ENCODE measurements at regions not wholly inside any gene's neighbourhood (a gene's known extent, or its start where the extent isn't known, plus 50 kb on each side); places are given as distances from the start of the nearest gene placed in this dataset.

DNA sequence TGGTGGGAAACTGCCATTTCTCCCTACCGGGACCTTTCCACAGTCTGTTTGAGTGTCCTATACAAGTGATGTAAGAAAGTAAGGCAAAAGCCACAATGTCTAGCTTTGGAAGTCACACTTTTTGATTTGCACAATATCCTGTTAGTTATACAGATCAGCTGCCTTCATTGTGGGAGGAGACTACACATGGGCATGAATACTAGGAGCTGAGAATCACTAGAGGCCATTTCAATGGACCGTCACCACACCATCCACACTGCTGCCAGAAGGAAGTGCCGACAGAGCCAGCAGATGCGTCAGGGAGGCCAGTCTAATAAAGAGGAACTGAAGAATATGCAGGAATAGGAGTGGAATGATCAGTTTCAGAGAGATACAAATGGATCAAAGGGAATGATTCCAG lies 65.8 kb downstream of the SCN11A start:
- 65% methylated on average over 2 of the region's 4 CpGs for WGBS (ENCODE audit: insufficient coverage)
- H3K9me3 ChIP-seq (ENCODE audit: control insufficient read depth, insufficient read depth, low read length): no peaks in the 10 kb centered on the region
- no peak overlapping the region for H3K27ac ChIP-seq (ENCODE audit: low read depth, low read length)
- no peak for DNase-seq (ENCODE audit: low read depth in 4 of 6, low spot score in 6 of 6)
- H3K4me1 ChIP-seq (ENCODE audit: control insufficient read depth, insufficient read depth, low read length): peaks cover 5% of the 10 kb centered on the region
- no peaks in the 10 kb centered on the region for H3K27me3 ChIP-seq (ENCODE audit: control insufficient read depth, insufficient read depth, low read length)
- no peaks in the 10 kb centered on the region for H3K36me3 ChIP-seq (ENCODE audit: control insufficient read depth, insufficient read depth, low read length)
- no peak overlapping the region for H3K4me3 ChIP-seq (ENCODE audit: low read depth, low read length)

GRCh38 chr3:38985581-38985980 lies 66.2 kb downstream of the SCN11A start:
- no peaks in the 10 kb centered on the region for H3K9me3 ChIP-seq (ENCODE audit: control insufficient read depth, insufficient read depth, low read length)
- no peak overlapping the region for H3K27ac ChIP-seq (ENCODE audit: low read depth, low read length)
- peaks cover 5% of the 10 kb centered on the region for H3K4me1 ChIP-seq (ENCODE audit: control insufficient read depth, insufficient read depth, low read length)
- no peaks in the 10 kb centered on the region for H3K36me3 ChIP-seq (ENCODE audit: control insufficient read depth, insufficient read depth, low read length)
- DNase-seq (ENCODE audit: low read depth in 4 of 6, low spot score in 6 of 6): no peak
- H3K27me3 ChIP-seq (ENCODE audit: control insufficient read depth, insufficient read depth, low read length): no peaks in the 10 kb centered on the region
- no peak overlapping the region for H3K4me3 ChIP-seq (ENCODE audit: low read depth, low read length)

- Histone ChIP-seq H3K4me3 (ENCODE audit: low read depth, low read length) (no peak overlapping the region), H3K36me3 (ENCODE audit: control insufficient read depth, insufficient read depth, low read length) (no peaks in the 10 kb centered on the region), H3K4me1 (ENCODE audit: control insufficient read depth, insufficient read depth, low read length) (no peaks in the 10 kb centered on the region), H3K9me3 (ENCODE audit: control insufficient read depth, insufficient read depth, low read length) (no peaks in the 10 kb centered on the region), H3K27ac (ENCODE audit: low read depth, low read length) (no peak overlapping the region), H3K27me3 (ENCODE audit: control insufficient read depth, insufficient read depth, low read length) (no peaks in the 10 kb centered on the region)
- DNase-seq (ENCODE audit: low read depth in 4 of 6, low spot score in 6 of 6): no peak
- WGBS (ENCODE audit: insufficient coverage): 89% methylated on average over 5 of the region's 7 CpGs
Measured at GRCh38 chr3:38984731-38985130, 67.0 kb downstream of the SCN11A start.

- Histone ChIP-seq H3K27ac (ENCODE audit: low read depth, low read length) (no peak overlapping the region), H3K4me3 (ENCODE audit: low read depth, low read length) (no peak overlapping the region), H3K36me3 (ENCODE audit: control insufficient read depth, insufficient read depth, low read length) (no peaks in the 10 kb centered on the region), H3K27me3 (ENCODE audit: control insufficient read depth, insufficient read depth, low read length) (no peaks in the 10 kb centered on the region), H3K9me3 (ENCODE audit: control insufficient read depth, insufficient read depth, low read length) (no peaks in the 10 kb centered on the region), H3K4me1 (ENCODE audit: control insufficient read depth, insufficient read depth, low read length) (no peaks in the 10 kb centered on the region)
- DNase-seq (ENCODE audit: low read depth in 4 of 6, low spot score in 6 of 6): no peak
Measured at GRCh38 chr3:38984110-38984509, 67.6 kb downstream of the SCN11A start.

DNA sequence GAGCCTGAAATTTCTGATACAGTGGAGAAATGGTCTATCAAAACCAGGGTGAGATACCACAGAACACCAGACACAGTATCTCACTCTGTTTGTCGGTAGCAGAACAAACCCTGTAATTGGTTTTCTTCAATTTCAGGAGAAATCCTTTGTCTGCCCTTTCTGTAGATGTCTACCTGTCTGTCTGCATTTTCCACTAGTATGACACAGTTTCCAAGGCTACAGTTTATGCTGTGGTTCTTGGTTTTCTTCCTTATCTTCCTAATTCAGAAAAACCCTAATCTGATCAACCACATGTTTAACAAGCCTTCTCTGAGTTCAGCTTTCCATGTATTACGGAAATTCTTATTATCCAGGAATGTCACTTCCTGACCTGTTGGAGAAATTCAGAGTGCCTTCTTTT lies 70.8 kb downstream of the SCN11A start:
- no peak overlapping the region for H3K27ac ChIP-seq (ENCODE audit: low read depth, low read length)
- H3K4me3 ChIP-seq (ENCODE audit: low read depth, low read length): no peak overlapping the region
- H3K36me3 ChIP-seq (ENCODE audit: control insufficient read depth, insufficient read depth, low read length): no peaks in the 10 kb centered on the region
- no peaks in the 10 kb centered on the region for H3K4me1 ChIP-seq (ENCODE audit: control insufficient read depth, insufficient read depth, low read length)
- WGBS (ENCODE audit: insufficient coverage): 100% methylated on average over 1 of the region's 2 CpGs
- DNase-seq (ENCODE audit: low read depth in 4 of 6, low spot score in 6 of 6): no peak
- no peaks in the 10 kb centered on the region for H3K9me3 ChIP-seq (ENCODE audit: control insufficient read depth, insufficient read depth, low read length)
- no peaks in the 10 kb centered on the region for H3K27me3 ChIP-seq (ENCODE audit: control insufficient read depth, insufficient read depth, low read length)

DNA sequence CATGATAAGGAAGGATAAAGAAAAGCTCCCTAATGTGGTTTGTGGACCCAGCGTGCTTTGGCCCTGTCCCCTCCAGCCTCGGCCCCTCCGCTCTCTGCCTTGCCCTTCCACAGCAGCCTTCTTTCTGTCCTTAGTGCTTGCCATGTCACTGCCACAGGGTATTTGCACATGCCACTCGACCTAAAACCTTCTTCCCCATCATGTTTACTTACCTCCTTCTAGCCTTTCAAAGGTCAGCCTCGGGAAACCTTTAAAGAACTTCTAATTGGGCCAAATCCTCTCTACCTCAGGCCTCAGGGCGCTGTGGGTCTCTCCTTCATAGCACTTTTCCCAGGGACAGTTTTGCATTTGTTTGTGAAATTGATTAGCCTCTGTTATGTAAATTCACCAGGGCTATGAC lies 73.0 kb downstream of the SCN11A start:
- 90% methylated on average over 5 of the region's 6 CpGs for WGBS (ENCODE audit: insufficient coverage)
- Histone ChIP-seq H3K4me3 (ENCODE audit: low read depth, low read length) (no peak overlapping the region), H3K27me3 (ENCODE audit: control insufficient read depth, insufficient read depth, low read length) (no peaks in the 10 kb centered on the region), H3K9me3 (ENCODE audit: control insufficient read depth, insufficient read depth, low read length) (no peaks in the 10 kb centered on the region), H3K4me1 (ENCODE audit: control insufficient read depth, insufficient read depth, low read length) (no peaks in the 10 kb centered on the region), H3K36me3 (ENCODE audit: control insufficient read depth, insufficient read depth, low read length) (no peaks in the 10 kb centered on the region), H3K27ac (ENCODE audit: low read depth, low read length) (no peak overlapping the region)
- no peak for DNase-seq (ENCODE audit: low read depth in 4 of 6, low spot score in 6 of 6)

GRCh38 chr3:38970851-38971638 lies 80.7 kb downstream of the SCN11A start:
- Histone ChIP-seq H3K36me3 (ENCODE audit: control insufficient read depth, insufficient read depth, low read length) (no peaks in the 10 kb centered on the region), H3K9me3 (ENCODE audit: control insufficient read depth, insufficient read depth, low read length) (no peaks in the 10 kb centered on the region), H3K27ac (ENCODE audit: low read depth, low read length) (no peak overlapping the region), H3K27me3 (ENCODE audit: control insufficient read depth, insufficient read depth, low read length) (no peaks in the 10 kb centered on the region), H3K4me1 (ENCODE audit: control insufficient read depth, insufficient read depth, low read length) (peaks cover 6% of the 10 kb centered on the region), H3K4me3 (ENCODE audit: low read depth, low read length) (no peak overlapping the region)
- 85% methylated on average over 6 of the region's 7 CpGs for WGBS (ENCODE audit: insufficient coverage)
- DNase-seq (ENCODE audit: low read depth in 4 of 6, low spot score in 6 of 6): no peak

GRCh38 chr3:38969317-38970235 lies 82.2 kb downstream of the SCN11A start:
- no peaks in the 10 kb centered on the region for H3K36me3 ChIP-seq (ENCODE audit: control insufficient read depth, insufficient read depth, low read length)
- peaks cover 6% of the 10 kb centered on the region for H3K4me1 ChIP-seq (ENCODE audit: control insufficient read depth, insufficient read depth, low read length)
- H3K27ac ChIP-seq (ENCODE audit: low read depth, low read length): no peak overlapping the region
- no peak overlapping the region for H3K4me3 ChIP-seq (ENCODE audit: low read depth, low read length)
- peak in 3 of 6 donors; percentile 11 to 66 (median 13) for DNase-seq (ENCODE audit: low read depth in 4 of 6, low spot score in 6 of 6)
- 44% methylated on average over 4 of the region's 9 CpGs for WGBS (ENCODE audit: insufficient coverage)
- H3K27me3 ChIP-seq (ENCODE audit: control insufficient read depth, insufficient read depth, low read length): no peaks in the 10 kb centered on the region
- H3K9me3 ChIP-seq (ENCODE audit: control insufficient read depth, insufficient read depth, low read length): no peaks in the 10 kb centered on the region

GRCh38 chr3:38968891-38969290 lies 82.9 kb downstream of the SCN11A start:
- Histone ChIP-seq H3K27ac (ENCODE audit: low read depth, low read length) (no peak overlapping the region), H3K9me3 (ENCODE audit: control insufficient read depth, insufficient read depth, low read length) (no peaks in the 10 kb centered on the region), H3K27me3 (ENCODE audit: control insufficient read depth, insufficient read depth, low read length) (no peaks in the 10 kb centered on the region), H3K4me1 (ENCODE audit: control insufficient read depth, insufficient read depth, low read length) (peaks cover 6% of the 10 kb centered on the region), H3K4me3 (ENCODE audit: low read depth, low read length) (no peak overlapping the region), H3K36me3 (ENCODE audit: control insufficient read depth, insufficient read depth, low read length) (no peaks in the 10 kb centered on the region)
- WGBS (ENCODE audit: insufficient coverage): no CpG with 5 or more reads among the region's 2 CpGs
- DNase-seq (ENCODE audit: low read depth in 4 of 6, low spot score in 6 of 6): peak in 1 of 6 donors; percentile 44

- Histone ChIP-seq H3K27me3 (ENCODE audit: control insufficient read depth, insufficient read depth, low read length) (no peaks in the 10 kb centered on the region), H3K27ac (ENCODE audit: low read depth, low read length) (no peak overlapping the region), H3K36me3 (ENCODE audit: control insufficient read depth, insufficient read depth, low read length) (no peaks in the 10 kb centered on the region), H3K9me3 (ENCODE audit: control insufficient read depth, insufficient read depth, low read length) (no peaks in the 10 kb centered on the region), H3K4me3 (ENCODE audit: low read depth, low read length) (no peak overlapping the region), H3K4me1 (ENCODE audit: control insufficient read depth, insufficient read depth, low read length) (peaks cover 6% of the 10 kb centered on the region)
- no peak for DNase-seq (ENCODE audit: low read depth in 4 of 6, low spot score in 6 of 6)
- 96% methylated on average over 4 of the region's 4 CpGs for WGBS (ENCODE audit: insufficient coverage)
Measured at GRCh38 chr3:38968403-38968802, 83.3 kb downstream of the SCN11A start.

All from spinal cord (tissue), 9 donors.